Heart left ventricle (tissue), 13 donors: ENCODE measurements at regions not wholly inside any gene's neighbourhood (a gene's known extent, or its start where the extent isn't known, plus 50 kb on each side); places are given as distances from the start of the nearest gene placed in this dataset.
A peak's percentile ranks its signal among the peaks of the same experiment; 100 is the strongest.

Experiments used
- CTCF ChIP-seq, 12 donors: fragments of 200-600 bp; sonication (generic) in 4 of 12; IDR thresholded peaks; one replicate each; pipeline versions ENCODE4 v1.5.0 to v1.8.0; 2018 to 2022; ENCODE audit warnings: antibody characterized with exemption in 12 of 12, mild to moderate bottlenecking in 5 of 12
- POLR2A ChIP-seq, 2 donors: fragments of 450-650 bp; IDR thresholded peaks; one replicate each; pipeline ENCODE4 v1.6.1; 2017; ENCODE audit warnings: antibody characterized with exemption in 2 of 2, mild to moderate bottlenecking in 2 of 2, moderate library complexity in 2 of 2
- donor health status: ischemic (EF 13 %, LVEDD 7.1; RV severe dilation, severe dysfunction).
- donor health status: DM: no; HTN: yes; CAD: no.
- donor health status: DM: no; HTN: no; CAD: no.
- donor health status: ischemic (EF 25% LVEDD 6.9; RV normal size, moderate dysfunction).
- donor health status: ischemic (EF 25% LVEDD 5.7; RV mildly dilated, moderate dysfunction).
- donor health status: ischemic (EF 35%, LVEDD 5.7; RV mildly dilated, moderate dysfunction).
- donor health status: nonischemic (EF 11% LVEDD 7.7; RV severe dilation, severe dysfunction).
- donor health status: DM: yes; HTN: yes; CAD: no.
- donor health status: PGD.
- donor health status: ischemic (EF 29% LVEDD 5.4; RV normal size, mild dysfunction).
- donor health status: nonischemic (EF 23%, LVEDD 6.1; RV moderate dilation, normal function).

- TF ChIP-seq CTCF (IDR thresholded peaks at IDR 0.05) (peak in 3 of 12 donors; percentile 6 to 21 (median 15)), POLR2A (IDR thresholded peaks at IDR 0.05) (no peak)
Observed at GRCh38 chr7:52017802-52018679, 701.4 kb upstream of the COBL start.
